A673 (cell line): ENCODE measurements at regions not wholly inside any gene's neighbourhood (a gene's known extent, or its start where the extent isn't known, plus 50 kb on each side); places are given as distances from the start of the nearest gene placed in this dataset.

Experiments
- BruUV-seq: library from RNA; stranded (reverse); fragments of 400-500 nt; replicated peaks from 2 replicates; lab custom pipeline; 2021; lab: Mats Ljungman, UMichigan
- CTCF ChIA-PET: fragments of 300-600 bp; sonication (Branson Sonifier 250); formaldehyde crosslinking; loops from one replicate; lab custom pipeline; 2022; ENCODE audit warnings: antibody characterized with exemption; lab: Charles Lee
- POLR2A ChIA-PET: fragments of 300-600 bp; sonication (Branson Sonifier 250); formaldehyde crosslinking; loops from one replicate; lab custom pipeline; 2022; ENCODE audit warnings: antibody characterized with exemption; ENCODE audit not compliant: low non-redundant PET; lab: Charles Lee
- DNase-seq: peaks from one replicate; pipeline ENCODE4 v3.0.0-alpha.2; 2015; ENCODE audit warnings: low spot score
- H3K27ac ChIP-seq: fragments of 200-600 bp; sonication (generic); 2 replicates; pipeline ENCODE4 v1.5.1; 2016; ENCODE audit warnings: mixed run types, low read depth, mild to moderate bottlenecking, mixed read lengths, antibody characterized with exemption, low read length; ENCODE audit not compliant: poor library complexity, severe bottlenecking
- H3K27me3 ChIP-seq: fragments of 200-600 bp; sonication (generic); replicated peaks from 2 replicates; pipeline ENCODE4 v1.6.1; 2017; ENCODE audit warnings: mixed run types, low read depth, mild to moderate bottlenecking, mixed read lengths, antibody characterized with exemption, low read length; ENCODE audit not compliant: insufficient read depth, poor library complexity
- H3K36me3 ChIP-seq: fragments of 200-600 bp; sonication (generic); 2 replicates; pipeline ENCODE4 v1.6.1; 2016; ENCODE audit warnings: mixed run types, mild to moderate bottlenecking, mixed read lengths, antibody characterized with exemption, low read length; ENCODE audit not compliant: insufficient read depth, poor library complexity, severe bottlenecking
- H3K4me1 ChIP-seq: fragments of 200-600 bp; sonication (generic); 2 replicates; pipeline ENCODE4 v1.6.1; 2017; ENCODE audit warnings: mixed run types, mild to moderate bottlenecking, mixed read lengths, antibody characterized with exemption, low read length; ENCODE audit not compliant: insufficient read depth, poor library complexity, severe bottlenecking
- H3K4me3 ChIP-seq: fragments of 200-600 bp; sonication (generic); 2 replicates; pipeline ENCODE4 v1.5.1; 2016; ENCODE audit warnings: low read depth, mixed run types, mild to moderate bottlenecking, mixed read lengths, low read length; ENCODE audit not compliant: poor library complexity, severe bottlenecking
- H3K9me3 ChIP-seq: fragments of 200-600 bp; sonication (generic); 2 replicates; pipeline ENCODE4 v1.6.1; 2016; ENCODE audit warnings: mixed run types, low read depth, mild to moderate bottlenecking, mixed read lengths, antibody characterized with exemption, low read length; ENCODE audit not compliant: poor library complexity, severe bottlenecking
- EZH2 ChIP-seq: fragments of 200-600 bp; sonication (generic); IDR thresholded peaks from 2 replicates; pipeline ENCODE4 v1.6.1; 2017; ENCODE audit warnings: borderline replicate concordance, low read depth, mild to moderate bottlenecking, mixed read lengths, antibody characterized with exemption, low read length; ENCODE audit not compliant: poor library complexity, severe bottlenecking
- intact Hi-C: fragments of 100-400 bp; cut with micrococcal nuclease; formaldehyde crosslinking; loops from one replicate; pipeline ENCODE4 v1.10.0; 2022; ENCODE audit not compliant: unreplicated experiment
- TF ChIP-seq, protein P1 (sequence below): fragments of 300-800, 200-600 bp; sonication (generic); conservative IDR thresholded peaks from 2 replicates; pipeline ENCODE4 v1.5.1; 2017; ENCODE audit warnings: low read depth, mild to moderate bottlenecking, antibody characterized with exemption, low read length, moderate library complexity, mixed read lengths

DNA sequence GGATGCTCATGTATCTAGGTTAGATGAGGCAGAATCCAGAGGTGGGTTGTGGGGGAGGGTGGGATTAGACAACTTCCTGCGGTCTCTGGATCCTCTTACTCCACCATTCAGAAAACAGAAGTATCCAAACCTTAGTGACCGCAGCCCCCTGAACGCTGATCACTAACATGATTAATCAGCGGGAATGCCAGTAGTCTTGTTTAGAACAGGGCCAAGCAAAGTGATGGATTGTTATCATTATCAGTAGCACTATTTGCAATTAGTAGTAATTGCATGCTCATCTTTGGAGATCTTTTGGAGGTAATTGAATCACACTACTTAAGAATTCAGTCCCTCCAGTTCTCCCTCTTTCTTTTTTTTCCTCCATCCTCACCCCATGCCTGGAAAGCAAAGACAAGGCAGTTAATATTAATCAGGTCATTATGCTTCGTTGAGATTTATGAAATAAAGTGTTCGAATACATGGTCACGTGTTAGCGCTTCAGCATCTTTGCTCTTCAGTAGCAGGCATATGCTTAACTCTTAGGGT, 182.8 kb upstream of the NTF3 start:
- intact Hi-C loops, result no loop called here
- ChIA-PET CTCF (no interaction called here), POLR2A (no interaction called here)
- no peaks in the 10 kb centered on the region for H3K4me1 ChIP-seq
- H3K27ac ChIP-seq, result no peak overlapping the region
- H3K27me3 ChIP-seq, result no peaks in the 10 kb centered on the region
- no peak overlapping the region for H3K4me3 ChIP-seq
- no peak for DNase-seq
- H3K9me3 ChIP-seq, result no peaks in the 10 kb centered on the region
- no TSS peak for BruUV-seq
- no peaks in the 10 kb centered on the region for H3K36me3 ChIP-seq
- TF ChIP-seq, protein P1, sequence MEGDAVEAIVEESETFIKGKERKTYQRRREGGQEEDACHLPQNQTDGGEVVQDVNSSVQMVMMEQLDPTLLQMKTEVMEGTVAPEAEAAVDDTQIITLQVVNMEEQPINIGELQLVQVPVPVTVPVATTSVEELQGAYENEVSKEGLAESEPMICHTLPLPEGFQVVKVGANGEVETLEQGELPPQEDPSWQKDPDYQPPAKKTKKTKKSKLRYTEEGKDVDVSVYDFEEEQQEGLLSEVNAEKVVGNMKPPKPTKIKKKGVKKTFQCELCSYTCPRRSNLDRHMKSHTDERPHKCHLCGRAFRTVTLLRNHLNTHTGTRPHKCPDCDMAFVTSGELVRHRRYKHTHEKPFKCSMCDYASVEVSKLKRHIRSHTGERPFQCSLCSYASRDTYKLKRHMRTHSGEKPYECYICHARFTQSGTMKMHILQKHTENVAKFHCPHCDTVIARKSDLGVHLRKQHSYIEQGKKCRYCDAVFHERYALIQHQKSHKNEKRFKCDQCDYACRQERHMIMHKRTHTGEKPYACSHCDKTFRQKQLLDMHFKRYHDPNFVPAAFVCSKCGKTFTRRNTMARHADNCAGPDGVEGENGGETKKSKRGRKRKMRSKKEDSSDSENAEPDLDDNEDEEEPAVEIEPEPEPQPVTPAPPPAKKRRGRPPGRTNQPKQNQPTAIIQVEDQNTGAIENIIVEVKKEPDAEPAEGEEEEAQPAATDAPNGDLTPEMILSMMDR, result no peak
- TF ChIP-seq EZH2, result no peak

- Histone ChIP-seq H3K36me3 (no peaks in the 10 kb centered on the region), H3K9me3 (no peaks in the 10 kb centered on the region), H3K27me3 (no peaks in the 10 kb centered on the region), H3K4me3 (no peak overlapping the region), H3K4me1 (no peaks in the 10 kb centered on the region), H3K27ac (no peak overlapping the region)
- POLR2A ChIA-PET, result no interaction called here
- TF ChIP-seq EZH2, result no peak
- TF ChIP-seq, protein P1, result no peak
- BruUV-seq, result no TSS peak
- CTCF ChIA-PET, result no interaction called here
- intact Hi-C loops, result no loop called here
- DNase-seq, result no peak
These were observed 180.8 kb upstream of the NTF3 start for GRCh38 chr12:5251092-5251491.

GRCh38 chr12:5251786-5252185, 180.1 kb upstream of the NTF3 start:
- H3K9me3 ChIP-seq, result no peaks in the 10 kb centered on the region
- DNase-seq, result no peak
- TF ChIP-seq EZH2, result no peak
- TF ChIP-seq, protein P1, result no peak
- H3K27ac ChIP-seq, result no peak overlapping the region
- ChIA-PET POLR2A (no interaction called here), CTCF (no interaction called here)
- H3K36me3 ChIP-seq, result no peaks in the 10 kb centered on the region
- H3K4me3 ChIP-seq, result no peak overlapping the region
- intact Hi-C loops, result no loop called here
- H3K27me3 ChIP-seq, result no peaks in the 10 kb centered on the region
- BruUV-seq, result no TSS peak
- H3K4me1 ChIP-seq, result no peaks in the 10 kb centered on the region
